ENCODE measurements at regions not wholly inside any gene's neighbourhood (a gene's known extent, or its start where the extent isn't known, plus 50 kb on each side); places are given as distances from the start of the nearest gene placed in this dataset.

DNA sequence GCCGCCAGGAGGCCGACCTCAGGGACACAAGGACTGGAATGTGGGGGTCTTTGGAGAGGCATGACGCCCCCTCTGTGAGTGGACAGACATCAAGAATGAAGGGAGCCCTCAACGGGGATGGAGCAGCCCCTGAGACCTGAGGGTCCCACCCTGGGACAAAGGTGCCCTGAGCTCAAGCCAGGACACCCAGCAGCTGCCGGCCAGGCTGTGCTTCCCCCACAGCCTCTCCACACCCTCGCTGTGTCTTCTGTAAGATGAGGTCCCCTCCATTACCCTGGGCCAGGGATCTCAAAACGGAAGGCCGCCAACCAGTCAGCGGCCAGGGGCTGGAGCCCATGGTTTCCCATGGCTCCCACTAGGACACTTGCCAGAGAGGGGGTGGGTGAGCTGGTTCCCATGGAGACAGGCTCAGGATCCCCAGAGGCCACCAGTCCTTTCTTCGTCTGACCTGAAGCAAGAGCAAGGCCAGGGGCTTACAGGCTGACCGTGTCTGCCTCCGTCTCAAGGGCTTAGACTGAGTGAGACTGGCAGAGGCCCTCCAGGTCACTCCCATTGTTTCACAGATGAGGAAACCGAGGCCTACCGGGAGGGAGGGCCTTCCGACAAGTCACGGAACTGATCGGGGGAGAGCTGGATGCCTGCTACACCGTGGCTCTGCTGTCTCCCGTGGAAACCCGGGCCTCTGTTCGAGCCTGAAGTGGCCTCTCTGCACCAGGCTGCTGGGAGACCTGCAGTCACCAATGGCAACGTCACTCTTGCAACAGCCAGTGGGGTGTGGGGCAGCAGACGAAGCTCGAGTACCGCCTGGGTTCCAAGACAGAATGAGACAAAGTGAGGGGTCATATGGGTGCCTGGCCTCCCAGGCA, 91.7 kb upstream of the DIO3 start:
- TF ChIP-seq CTCF (IDR thresholded peaks at IDR 0.05; ENCODE audit: borderline replicate concordance, extremely low read depth, low read length, poor library complexity, severe bottlenecking) (no peak), EZH2 (IDR thresholded peaks at IDR 0.05; ENCODE audit: borderline replicate concordance, low read depth, low read length, severe bottlenecking) (no peak)
- DNase-seq = no peak
- no peaks in the 10 kb centered on the region for H3K9me3 ChIP-seq (ENCODE audit: insufficient read depth, low read length, severe bottlenecking)
- no peak overlapping the region for H3K27ac ChIP-seq (ENCODE audit: low read length)
- no peak for ATAC-seq (ENCODE audit: insufficient read depth, low read depth)
- H4K20me1 ChIP-seq (ENCODE audit: insufficient read depth, low read length) = peaks cover 18% of the 10 kb centered on the region; the same call in 1 of the 2 replicates
- H3K36me3 ChIP-seq (ENCODE audit: insufficient read depth, low read length) = no peaks in the 10 kb centered on the region
- no peaks in the 10 kb centered on the region for H3K79me2 ChIP-seq (ENCODE audit: insufficient read depth, low read length)
- no peak overlapping the region for H3K4me2 ChIP-seq (ENCODE audit: insufficient read depth, low read length)
- no peak overlapping the region for H3K4me3 ChIP-seq (ENCODE audit: low read depth in 1 of 2, low read length in 2 of 2)
- no peak overlapping the region for H2AFZ ChIP-seq (ENCODE audit: low read depth, low read length)
- no peaks in the 10 kb centered on the region for H3K4me1 ChIP-seq (ENCODE audit: insufficient read depth, low read length)
- H3K27me3 ChIP-seq (ENCODE audit: insufficient read depth, low read length, poor library complexity) = peaks cover 23% of the 10 kb centered on the region
- no peak overlapping the region for H3K9ac ChIP-seq (ENCODE audit: low read depth, low read length)

- ATAC-seq (ENCODE audit: insufficient read depth, low read depth) (no peak), DNase-seq (no peak)
- peaks cover 17% of the 10 kb centered on the region for H3K27me3 ChIP-seq (ENCODE audit: insufficient read depth, low read length, poor library complexity)
- no peak overlapping the region for H3K4me3 ChIP-seq (ENCODE audit: low read depth in 1 of 2, low read length in 2 of 2)
- no peak overlapping the region for H3K4me2 ChIP-seq (ENCODE audit: insufficient read depth, low read length)
- peaks cover 15% of the 10 kb centered on the region; the same call in 1 of the 2 replicates for H4K20me1 ChIP-seq (ENCODE audit: insufficient read depth, low read length)
- no peaks in the 10 kb centered on the region for H3K36me3 ChIP-seq (ENCODE audit: insufficient read depth, low read length)
- no peak for TF ChIP-seq CTCF (IDR thresholded peaks at IDR 0.05; ENCODE audit: borderline replicate concordance, extremely low read depth, low read length, poor library complexity, severe bottlenecking)
- TF ChIP-seq EZH2 (IDR thresholded peaks at IDR 0.05; ENCODE audit: borderline replicate concordance, low read depth, low read length, severe bottlenecking) = no peak
- H3K79me2 ChIP-seq (ENCODE audit: insufficient read depth, low read length) = no peaks in the 10 kb centered on the region
- no peak overlapping the region for H3K9ac ChIP-seq (ENCODE audit: low read depth, low read length)
- H3K9me3 ChIP-seq (ENCODE audit: insufficient read depth, low read length, severe bottlenecking) = no peaks in the 10 kb centered on the region
- no peak overlapping the region for H3K27ac ChIP-seq (ENCODE audit: low read length)
- H2AFZ ChIP-seq (ENCODE audit: low read depth, low read length) = no peak overlapping the region
- H3K4me1 ChIP-seq (ENCODE audit: insufficient read depth, low read length) = no peaks in the 10 kb centered on the region
Measured at GRCh38 chr14:101470266-101470665, 91.0 kb upstream of the DIO3 start.

- H3K4me1 ChIP-seq (ENCODE audit: insufficient read depth, low read length) = no peaks in the 10 kb centered on the region
- H2AFZ ChIP-seq (ENCODE audit: low read depth, low read length) = no peak overlapping the region
- H3K79me2 ChIP-seq (ENCODE audit: insufficient read depth, low read length) = no peaks in the 10 kb centered on the region
- no peaks in the 10 kb centered on the region for H3K36me3 ChIP-seq (ENCODE audit: insufficient read depth, low read length)
- peaks cover 8% of the 10 kb centered on the region for H3K27me3 ChIP-seq (ENCODE audit: insufficient read depth, low read length, poor library complexity)
- H3K4me2 ChIP-seq (ENCODE audit: insufficient read depth, low read length) = no peak overlapping the region
- H4K20me1 ChIP-seq (ENCODE audit: insufficient read depth, low read length) = peaks cover 8% of the 10 kb centered on the region; the same call in 1 of the 2 replicates
- ATAC-seq (ENCODE audit: insufficient read depth, low read depth) (no peak), DNase-seq (no peak)
- no peak overlapping the region for H3K9ac ChIP-seq (ENCODE audit: low read depth, low read length)
- no peak overlapping the region for H3K27ac ChIP-seq (ENCODE audit: low read length)
- TF ChIP-seq EZH2 (IDR thresholded peaks at IDR 0.05; ENCODE audit: borderline replicate concordance, low read depth, low read length, severe bottlenecking) (no peak), CTCF (IDR thresholded peaks at IDR 0.05; ENCODE audit: borderline replicate concordance, extremely low read depth, low read length, poor library complexity, severe bottlenecking) (no peak)
- H3K9me3 ChIP-seq (ENCODE audit: insufficient read depth, low read length, severe bottlenecking) = no peaks in the 10 kb centered on the region
- H3K4me3 ChIP-seq (ENCODE audit: low read depth in 1 of 2, low read length in 2 of 2) = no peak overlapping the region
Measured at GRCh38 chr14:101471723-101472517, 89.4 kb upstream of the DIO3 start.
